ENCODE measurements at regions not wholly inside any gene's neighbourhood (a gene's known extent, or its start where the extent isn't known, plus 50 kb on each side); places are given as distances from the start of the nearest gene placed in this dataset.

DNA sequence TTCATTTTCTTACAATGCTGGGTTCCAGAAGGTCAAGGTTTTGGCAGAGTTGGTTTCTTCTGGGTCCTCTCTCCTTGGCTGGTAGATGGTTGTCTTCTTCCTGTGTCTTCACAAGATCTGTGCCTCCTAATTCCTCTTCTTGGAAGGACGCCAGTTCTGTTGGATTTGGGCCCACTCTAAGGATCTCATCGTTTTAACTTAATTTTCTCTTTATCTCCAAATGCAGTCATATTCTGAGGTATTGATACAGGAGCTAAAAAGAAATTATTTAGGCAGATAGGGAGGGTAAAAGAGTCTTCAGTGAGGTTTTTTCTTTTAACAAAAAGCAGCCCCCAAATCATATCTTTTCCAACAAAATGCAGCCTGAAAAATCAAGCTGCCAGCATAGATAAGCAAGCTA is 998.4 kb downstream of the SOCS6 start:
- Mint-ChIP-seq H3K9me3 (no peaks in the 10 kb centered on the region), H3K36me3 (no peaks in the 10 kb centered on the region), H3K27me3 (no peaks in the 10 kb centered on the region), H3K4me3 (no peak overlapping the region), H3K4me1 (ENCODE audit: unreplicated experiment) (no peaks in the 10 kb centered on the region), H3K27ac (no peak overlapping the region)
- no peak for DNase-seq (ENCODE audit: extremely low spot score, unreplicated experiment)
- TF ChIP-seq, protein P1, sequence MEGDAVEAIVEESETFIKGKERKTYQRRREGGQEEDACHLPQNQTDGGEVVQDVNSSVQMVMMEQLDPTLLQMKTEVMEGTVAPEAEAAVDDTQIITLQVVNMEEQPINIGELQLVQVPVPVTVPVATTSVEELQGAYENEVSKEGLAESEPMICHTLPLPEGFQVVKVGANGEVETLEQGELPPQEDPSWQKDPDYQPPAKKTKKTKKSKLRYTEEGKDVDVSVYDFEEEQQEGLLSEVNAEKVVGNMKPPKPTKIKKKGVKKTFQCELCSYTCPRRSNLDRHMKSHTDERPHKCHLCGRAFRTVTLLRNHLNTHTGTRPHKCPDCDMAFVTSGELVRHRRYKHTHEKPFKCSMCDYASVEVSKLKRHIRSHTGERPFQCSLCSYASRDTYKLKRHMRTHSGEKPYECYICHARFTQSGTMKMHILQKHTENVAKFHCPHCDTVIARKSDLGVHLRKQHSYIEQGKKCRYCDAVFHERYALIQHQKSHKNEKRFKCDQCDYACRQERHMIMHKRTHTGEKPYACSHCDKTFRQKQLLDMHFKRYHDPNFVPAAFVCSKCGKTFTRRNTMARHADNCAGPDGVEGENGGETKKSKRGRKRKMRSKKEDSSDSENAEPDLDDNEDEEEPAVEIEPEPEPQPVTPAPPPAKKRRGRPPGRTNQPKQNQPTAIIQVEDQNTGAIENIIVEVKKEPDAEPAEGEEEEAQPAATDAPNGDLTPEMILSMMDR (conservative IDR thresholded peaks at IDR 0.05) = no peak

DNA sequence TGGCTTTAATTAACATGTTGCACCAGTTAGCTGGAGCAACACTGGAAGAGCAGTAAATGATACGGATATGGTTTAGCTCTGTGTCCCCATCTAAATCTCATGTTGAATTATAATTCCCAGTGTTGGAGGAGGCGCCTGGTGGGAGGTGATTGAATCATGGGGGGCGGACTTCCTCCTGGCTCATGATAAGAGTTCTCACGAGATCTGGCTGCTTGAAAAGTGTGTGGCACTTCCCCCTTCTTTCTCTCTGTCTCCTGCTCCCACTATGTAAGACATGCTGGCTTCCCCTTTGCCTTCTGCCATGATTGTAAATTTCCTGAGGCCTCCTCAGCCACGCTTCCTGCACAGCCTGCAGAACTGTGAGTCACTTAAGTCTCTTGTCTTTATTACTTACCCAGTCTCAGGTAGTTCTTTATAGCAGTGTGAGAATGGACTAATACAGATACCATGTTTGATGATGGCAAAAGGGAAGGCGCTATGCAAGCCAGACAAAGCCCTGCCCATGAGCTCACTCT is 963.6 kb downstream of the SOCS6 start:
- no peak for DNase-seq (ENCODE audit: extremely low spot score, unreplicated experiment)
- Mint-ChIP-seq H3K4me1 (ENCODE audit: unreplicated experiment) (no peaks in the 10 kb centered on the region), H3K27me3 (no peaks in the 10 kb centered on the region), H3K4me3 (no peak overlapping the region), H3K9me3 (no peaks in the 10 kb centered on the region), H3K36me3 (no peaks in the 10 kb centered on the region), H3K27ac (no peak overlapping the region)
- TF ChIP-seq, protein P1 (conservative IDR thresholded peaks at IDR 0.05) = no peak

DNA sequence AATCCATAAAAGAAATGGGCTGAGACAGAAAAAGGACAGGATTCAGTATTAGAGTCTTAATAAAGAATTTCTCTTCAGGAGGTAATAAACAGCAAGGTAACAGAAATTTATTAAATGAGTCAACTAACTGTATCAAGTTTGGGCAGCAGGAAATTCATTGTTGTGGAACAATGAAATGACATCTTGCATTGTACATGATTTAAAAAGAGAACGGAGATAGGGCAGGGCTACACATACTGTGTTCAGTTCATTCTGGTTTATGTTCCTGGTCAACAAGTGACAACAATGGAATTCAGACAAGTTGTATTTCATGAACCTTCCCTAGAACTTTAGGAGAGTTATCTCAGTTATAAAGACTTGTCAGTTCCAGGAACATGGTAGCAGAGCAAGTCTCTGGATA is 961.3 kb downstream of the SOCS6 start:
- Mint-ChIP-seq H3K27ac (no peak overlapping the region), H3K27me3 (no peaks in the 10 kb centered on the region), H3K4me3 (no peak overlapping the region), H3K9me3 (no peaks in the 10 kb centered on the region), H3K36me3 (no peaks in the 10 kb centered on the region), H3K4me1 (ENCODE audit: unreplicated experiment) (no peaks in the 10 kb centered on the region)
- DNase-seq (ENCODE audit: extremely low spot score, unreplicated experiment) = no peak
- TF ChIP-seq, protein P1 (conservative IDR thresholded peaks at IDR 0.05) = no peak

DNA sequence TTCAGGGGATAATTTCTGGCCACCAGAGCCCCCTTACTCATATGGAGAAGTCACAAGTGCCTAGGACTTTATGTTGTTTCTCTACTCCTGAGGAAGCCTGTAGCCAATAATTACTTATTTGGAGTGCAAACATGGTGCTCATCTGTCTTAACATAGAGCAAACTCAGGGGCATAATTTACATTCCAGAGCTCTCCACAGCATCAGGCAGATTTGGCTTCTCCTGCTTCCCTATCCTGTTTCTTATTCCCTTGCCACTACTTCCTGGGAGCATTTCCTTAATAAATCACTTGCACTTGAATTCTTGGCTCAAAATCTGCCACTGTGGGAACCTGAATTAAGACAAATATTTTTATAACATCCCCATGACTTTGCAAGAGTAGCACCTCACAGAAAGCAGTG is 960.9 kb downstream of the SOCS6 start:
- H3K4me3 Mint-ChIP-seq = no peak overlapping the region

DNA sequence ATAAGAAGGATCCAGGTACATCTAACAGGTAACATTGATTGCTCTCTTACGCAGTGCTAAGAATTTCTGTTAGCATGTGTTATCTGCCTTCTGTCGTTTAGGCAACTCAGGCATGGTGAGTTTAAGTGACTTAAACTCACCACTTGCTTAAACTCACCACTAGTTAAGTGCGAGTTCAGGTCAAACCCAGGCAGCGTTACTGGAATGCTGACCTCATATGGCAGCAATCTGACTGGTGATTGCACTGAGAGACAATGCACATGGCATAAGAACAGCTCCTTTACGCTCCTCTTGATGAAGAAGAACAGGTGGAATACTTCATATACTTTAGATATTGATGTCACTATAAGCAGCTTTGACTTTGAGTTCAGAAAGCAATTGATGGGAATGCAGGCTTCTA is 954.1 kb downstream of the SOCS6 start:
- Mint-ChIP-seq H3K27me3 (no peaks in the 10 kb centered on the region), H3K4me1 (ENCODE audit: unreplicated experiment) (no peaks in the 10 kb centered on the region)

More for the DNA sequence above, 960.9 kb downstream of the SOCS6 start:
- H3K27me3 Mint-ChIP-seq = no peaks in the 10 kb centered on the region
- H3K36me3 Mint-ChIP-seq = no peaks in the 10 kb centered on the region
- no peak for DNase-seq (ENCODE audit: extremely low spot score, unreplicated experiment)
- no peaks in the 10 kb centered on the region for H3K9me3 Mint-ChIP-seq
- TF ChIP-seq, protein P1 (conservative IDR thresholded peaks at IDR 0.05) = no peak
- no peak overlapping the region for H3K27ac Mint-ChIP-seq
- no peaks in the 10 kb centered on the region for H3K4me1 Mint-ChIP-seq (ENCODE audit: unreplicated experiment)

More for the DNA sequence above, 954.1 kb downstream of the SOCS6 start:
- H3K27ac Mint-ChIP-seq = no peak overlapping the region
- no peaks in the 10 kb centered on the region for H3K36me3 Mint-ChIP-seq
- H3K4me3 Mint-ChIP-seq = no peak overlapping the region
- no peak for DNase-seq (ENCODE audit: extremely low spot score, unreplicated experiment)
- TF ChIP-seq, protein P1 (conservative IDR thresholded peaks at IDR 0.05) = no peak
- no peaks in the 10 kb centered on the region for H3K9me3 Mint-ChIP-seq

Measured in type B pancreatic cell (in vitro differentiated cells).